HL-60 (cell line): ENCODE measurements at regions not wholly inside any gene's neighbourhood (a gene's known extent, or its start where the extent isn't known, plus 50 kb on each side); places are given as distances from the start of the nearest gene placed in this dataset.

ENCODE experiments used
- GABPA ChIP-seq: IDR thresholded peaks from 2 replicates; pipeline ENCODE4 v1.6.1; 2012; ENCODE audit warnings: low read depth
- POLR2AphosphoS5 ChIP-seq: IDR thresholded peaks from 2 replicates; pipeline ENCODE4 v1.6.1; 2012; ENCODE audit warnings: low read depth
- TF ChIP-seq, protein P1 (sequence below): IDR thresholded peaks from one replicate; pipeline ENCODE4 v1.5.1; 2011; ENCODE audit warnings: low read length, control low read depth, inconsistent platforms; ENCODE audit not compliant: insufficient read depth
- TF ChIP-seq, protein P2 (sequence below): IDR thresholded peaks from 2 replicates; pipeline ENCODE4 v1.6.1; 2012; ENCODE audit warnings: low read depth; ENCODE audit not compliant: insufficient replicate concordance

DNA sequence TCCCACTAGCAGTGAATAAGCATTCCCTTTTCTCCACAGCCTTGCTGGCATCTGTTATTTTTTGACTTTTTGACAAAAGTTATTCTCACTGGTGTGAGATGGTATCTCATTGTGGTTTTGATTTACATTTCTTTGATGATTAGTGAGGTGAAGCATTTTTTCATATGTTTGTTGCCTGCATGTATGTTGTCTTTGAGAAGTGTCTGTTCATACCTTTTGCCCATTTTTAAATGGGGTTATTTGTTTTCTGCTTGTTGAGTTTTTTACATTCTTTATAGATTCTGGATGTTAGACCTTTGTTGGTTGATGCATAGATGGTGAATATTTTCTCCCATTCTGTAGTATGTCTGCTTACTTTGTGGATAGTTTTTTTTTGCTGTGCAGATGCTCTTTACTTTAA lies 171.7 kb downstream of the SREK1 start:
- TF ChIP-seq, protein P1, sequence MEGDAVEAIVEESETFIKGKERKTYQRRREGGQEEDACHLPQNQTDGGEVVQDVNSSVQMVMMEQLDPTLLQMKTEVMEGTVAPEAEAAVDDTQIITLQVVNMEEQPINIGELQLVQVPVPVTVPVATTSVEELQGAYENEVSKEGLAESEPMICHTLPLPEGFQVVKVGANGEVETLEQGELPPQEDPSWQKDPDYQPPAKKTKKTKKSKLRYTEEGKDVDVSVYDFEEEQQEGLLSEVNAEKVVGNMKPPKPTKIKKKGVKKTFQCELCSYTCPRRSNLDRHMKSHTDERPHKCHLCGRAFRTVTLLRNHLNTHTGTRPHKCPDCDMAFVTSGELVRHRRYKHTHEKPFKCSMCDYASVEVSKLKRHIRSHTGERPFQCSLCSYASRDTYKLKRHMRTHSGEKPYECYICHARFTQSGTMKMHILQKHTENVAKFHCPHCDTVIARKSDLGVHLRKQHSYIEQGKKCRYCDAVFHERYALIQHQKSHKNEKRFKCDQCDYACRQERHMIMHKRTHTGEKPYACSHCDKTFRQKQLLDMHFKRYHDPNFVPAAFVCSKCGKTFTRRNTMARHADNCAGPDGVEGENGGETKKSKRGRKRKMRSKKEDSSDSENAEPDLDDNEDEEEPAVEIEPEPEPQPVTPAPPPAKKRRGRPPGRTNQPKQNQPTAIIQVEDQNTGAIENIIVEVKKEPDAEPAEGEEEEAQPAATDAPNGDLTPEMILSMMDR: no peak
- TF ChIP-seq POLR2AphosphoS5: no peak
- TF ChIP-seq GABPA: no peak
- TF ChIP-seq, protein P2, sequence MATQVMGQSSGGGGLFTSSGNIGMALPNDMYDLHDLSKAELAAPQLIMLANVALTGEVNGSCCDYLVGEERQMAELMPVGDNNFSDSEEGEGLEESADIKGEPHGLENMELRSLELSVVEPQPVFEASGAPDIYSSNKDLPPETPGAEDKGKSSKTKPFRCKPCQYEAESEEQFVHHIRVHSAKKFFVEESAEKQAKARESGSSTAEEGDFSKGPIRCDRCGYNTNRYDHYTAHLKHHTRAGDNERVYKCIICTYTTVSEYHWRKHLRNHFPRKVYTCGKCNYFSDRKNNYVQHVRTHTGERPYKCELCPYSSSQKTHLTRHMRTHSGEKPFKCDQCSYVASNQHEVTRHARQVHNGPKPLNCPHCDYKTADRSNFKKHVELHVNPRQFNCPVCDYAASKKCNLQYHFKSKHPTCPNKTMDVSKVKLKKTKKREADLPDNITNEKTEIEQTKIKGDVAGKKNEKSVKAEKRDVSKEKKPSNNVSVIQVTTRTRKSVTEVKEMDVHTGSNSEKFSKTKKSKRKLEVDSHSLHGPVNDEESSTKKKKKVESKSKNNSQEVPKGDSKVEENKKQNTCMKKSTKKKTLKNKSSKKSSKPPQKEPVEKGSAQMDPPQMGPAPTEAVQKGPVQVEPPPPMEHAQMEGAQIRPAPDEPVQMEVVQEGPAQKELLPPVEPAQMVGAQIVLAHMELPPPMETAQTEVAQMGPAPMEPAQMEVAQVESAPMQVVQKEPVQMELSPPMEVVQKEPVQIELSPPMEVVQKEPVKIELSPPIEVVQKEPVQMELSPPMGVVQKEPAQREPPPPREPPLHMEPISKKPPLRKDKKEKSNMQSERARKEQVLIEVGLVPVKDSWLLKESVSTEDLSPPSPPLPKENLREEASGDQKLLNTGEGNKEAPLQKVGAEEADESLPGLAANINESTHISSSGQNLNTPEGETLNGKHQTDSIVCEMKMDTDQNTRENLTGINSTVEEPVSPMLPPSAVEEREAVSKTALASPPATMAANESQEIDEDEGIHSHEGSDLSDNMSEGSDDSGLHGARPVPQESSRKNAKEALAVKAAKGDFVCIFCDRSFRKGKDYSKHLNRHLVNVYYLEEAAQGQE: no peak
